ENCODE measurements at regions not wholly inside any gene's neighbourhood (a gene's known extent, or its start where the extent isn't known, plus 50 kb on each side); places are given as distances from the start of the nearest gene placed in this dataset.

- H3K9ac ChIP-seq (ENCODE audit: insufficient read depth, low read length): no peak overlapping the region
- H3K4me2 ChIP-seq (ENCODE audit: extremely low read depth, insufficient read depth, low read length): no peak overlapping the region
- no peaks in the 10 kb centered on the region for H3K4me1 ChIP-seq (ENCODE audit: control insufficient read depth, extremely low read depth, insufficient read depth, low read length)
- TF ChIP-seq EZH2 (IDR thresholded peaks at IDR 0.05; ENCODE audit: low read length, missing control alignments) (no peak), CTCF (conservative IDR thresholded peaks at IDR 0.05 in 1 of 2, IDR thresholded peaks at IDR 0.05 in 1 of 2; ENCODE audit: low read depth in 1 of 2, low read length in 2 of 2) (no peak)
- H3K79me2 ChIP-seq (ENCODE audit: control insufficient read depth, insufficient read depth, low read length): no peaks in the 10 kb centered on the region
- H3K27ac ChIP-seq (ENCODE audit: insufficient read depth, low read length): no peak overlapping the region
- no peak overlapping the region for H2AFZ ChIP-seq (ENCODE audit: low read length)
- DNase-seq (ENCODE audit: low read depth in 2 of 2): no peak
- no peak overlapping the region for H3K4me3 ChIP-seq (replicated peaks in 1 of 4; ENCODE audit: control extremely low read depth in 1 of 4, insufficient read depth in 1 of 4, low read depth in 3 of 4, low read length in 4 of 4)
- no peaks in the 10 kb centered on the region for H3K9me3 ChIP-seq (ENCODE audit: control insufficient read depth, insufficient read depth, low read depth, low read length)
- H3K36me3 ChIP-seq (ENCODE audit: control insufficient read depth, insufficient read depth, low read length): no peaks in the 10 kb centered on the region
- H3K27me3 ChIP-seq (ENCODE audit: control insufficient read depth, insufficient read depth, low read length): no peaks in the 10 kb centered on the region
- H4K20me1 ChIP-seq (ENCODE audit: control insufficient read depth, extremely low read depth, insufficient read depth, low read length): no peaks in the 10 kb centered on the region
These were observed 172.9 kb upstream of the FBXL4 start for GRCh38 chr6:99120641-99121040.

GRCh38 chr6:99119109-99120031 lies 171.6 kb upstream of the FBXL4 start:
- no peak overlapping the region for H3K9ac ChIP-seq (ENCODE audit: insufficient read depth, low read length)
- no peaks in the 10 kb centered on the region for H3K4me1 ChIP-seq (ENCODE audit: control insufficient read depth, extremely low read depth, insufficient read depth, low read length)
- no peak overlapping the region for H3K27ac ChIP-seq (ENCODE audit: insufficient read depth, low read length)
- no peaks in the 10 kb centered on the region for H4K20me1 ChIP-seq (ENCODE audit: control insufficient read depth, extremely low read depth, insufficient read depth, low read length)
- H3K4me3 ChIP-seq (replicated peaks in 1 of 4; ENCODE audit: control extremely low read depth in 1 of 4, insufficient read depth in 1 of 4, low read depth in 3 of 4, low read length in 4 of 4): no peak overlapping the region
- H3K27me3 ChIP-seq (ENCODE audit: control insufficient read depth, insufficient read depth, low read length): no peaks in the 10 kb centered on the region
- H3K4me2 ChIP-seq (ENCODE audit: extremely low read depth, insufficient read depth, low read length): no peak overlapping the region
- TF ChIP-seq EZH2 (IDR thresholded peaks at IDR 0.05; ENCODE audit: low read length, missing control alignments) (no peak), CTCF (conservative IDR thresholded peaks at IDR 0.05 in 1 of 2, IDR thresholded peaks at IDR 0.05 in 1 of 2; ENCODE audit: low read depth in 1 of 2, low read length in 2 of 2) (peak; percentile 69)
- peak; percentile 29 to 49 for DNase-seq (ENCODE audit: low read depth in 2 of 2)
- H3K9me3 ChIP-seq (ENCODE audit: control insufficient read depth, insufficient read depth, low read depth, low read length): no peaks in the 10 kb centered on the region
- H2AFZ ChIP-seq (ENCODE audit: low read length): no peak overlapping the region
- H3K79me2 ChIP-seq (ENCODE audit: control insufficient read depth, insufficient read depth, low read length): no peaks in the 10 kb centered on the region
- H3K36me3 ChIP-seq (ENCODE audit: control insufficient read depth, insufficient read depth, low read length): no peaks in the 10 kb centered on the region

- H3K4me2 ChIP-seq (ENCODE audit: extremely low read depth, insufficient read depth, low read length): no peak overlapping the region
- H4K20me1 ChIP-seq (ENCODE audit: control insufficient read depth, extremely low read depth, insufficient read depth, low read length): no peaks in the 10 kb centered on the region
- H3K79me2 ChIP-seq (ENCODE audit: control insufficient read depth, insufficient read depth, low read length): no peaks in the 10 kb centered on the region
- no peak for TF ChIP-seq CTCF (conservative IDR thresholded peaks at IDR 0.05 in 1 of 2, IDR thresholded peaks at IDR 0.05 in 1 of 2; ENCODE audit: low read depth in 1 of 2, low read length in 2 of 2)
- TF ChIP-seq EZH2 (IDR thresholded peaks at IDR 0.05; ENCODE audit: low read length, missing control alignments): no peak
- H3K9me3 ChIP-seq (ENCODE audit: control insufficient read depth, insufficient read depth, low read depth, low read length): no peaks in the 10 kb centered on the region
- DNase-seq (ENCODE audit: low read depth in 2 of 2): no peak
- no peaks in the 10 kb centered on the region for H3K27me3 ChIP-seq (ENCODE audit: control insufficient read depth, insufficient read depth, low read length)
- H3K4me1 ChIP-seq (ENCODE audit: control insufficient read depth, extremely low read depth, insufficient read depth, low read length): no peaks in the 10 kb centered on the region
- no peak overlapping the region for H3K4me3 ChIP-seq (replicated peaks in 1 of 4; ENCODE audit: control extremely low read depth in 1 of 4, insufficient read depth in 1 of 4, low read depth in 3 of 4, low read length in 4 of 4)
- no peak overlapping the region for H2AFZ ChIP-seq (ENCODE audit: low read length)
- no peak overlapping the region for H3K27ac ChIP-seq (ENCODE audit: insufficient read depth, low read length)
- no peaks in the 10 kb centered on the region for H3K36me3 ChIP-seq (ENCODE audit: control insufficient read depth, insufficient read depth, low read length)
- H3K9ac ChIP-seq (ENCODE audit: insufficient read depth, low read length): no peak overlapping the region
These were observed 167.1 kb upstream of the FBXL4 start for GRCh38 chr6:99114769-99115406.
